ENCODE measurements at regions not wholly inside any gene's neighbourhood (a gene's known extent, or its start where the extent isn't known, plus 50 kb on each side); places are given as distances from the start of the nearest gene placed in this dataset.

DNA sequence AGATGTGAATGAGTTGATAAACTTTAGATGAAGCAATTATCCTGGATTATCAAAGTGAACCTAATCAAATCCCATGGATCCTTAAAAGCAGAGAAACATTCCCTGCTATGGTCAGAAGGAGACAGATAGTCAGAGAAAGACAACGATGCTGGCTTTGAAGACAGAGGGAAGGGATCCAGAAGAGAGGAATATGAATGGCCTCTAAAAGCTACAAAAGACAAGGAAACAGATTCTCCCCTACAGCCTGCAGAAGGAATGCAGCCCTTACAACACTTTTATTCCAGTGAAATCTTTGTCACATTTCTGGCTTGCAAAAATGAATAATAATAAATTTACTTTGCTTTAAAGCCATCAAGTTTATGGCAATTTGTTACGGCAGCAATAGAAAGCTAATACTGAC, 1164.2 kb downstream of the PCDH17 start:
- no peak for TF ChIP-seq EZH2 (IDR thresholded peaks at IDR 0.05; ENCODE audit: low read length, unreplicated experiment)
- TF ChIP-seq, protein P1, sequence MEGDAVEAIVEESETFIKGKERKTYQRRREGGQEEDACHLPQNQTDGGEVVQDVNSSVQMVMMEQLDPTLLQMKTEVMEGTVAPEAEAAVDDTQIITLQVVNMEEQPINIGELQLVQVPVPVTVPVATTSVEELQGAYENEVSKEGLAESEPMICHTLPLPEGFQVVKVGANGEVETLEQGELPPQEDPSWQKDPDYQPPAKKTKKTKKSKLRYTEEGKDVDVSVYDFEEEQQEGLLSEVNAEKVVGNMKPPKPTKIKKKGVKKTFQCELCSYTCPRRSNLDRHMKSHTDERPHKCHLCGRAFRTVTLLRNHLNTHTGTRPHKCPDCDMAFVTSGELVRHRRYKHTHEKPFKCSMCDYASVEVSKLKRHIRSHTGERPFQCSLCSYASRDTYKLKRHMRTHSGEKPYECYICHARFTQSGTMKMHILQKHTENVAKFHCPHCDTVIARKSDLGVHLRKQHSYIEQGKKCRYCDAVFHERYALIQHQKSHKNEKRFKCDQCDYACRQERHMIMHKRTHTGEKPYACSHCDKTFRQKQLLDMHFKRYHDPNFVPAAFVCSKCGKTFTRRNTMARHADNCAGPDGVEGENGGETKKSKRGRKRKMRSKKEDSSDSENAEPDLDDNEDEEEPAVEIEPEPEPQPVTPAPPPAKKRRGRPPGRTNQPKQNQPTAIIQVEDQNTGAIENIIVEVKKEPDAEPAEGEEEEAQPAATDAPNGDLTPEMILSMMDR (conservative IDR thresholded peaks at IDR 0.05; ENCODE audit: low read depth, low read length), result no peak
